ENCODE measurements at regions not wholly inside any gene's neighbourhood (a gene's known extent, or its start where the extent isn't known, plus 50 kb on each side); places are given as distances from the start of the nearest gene placed in this dataset.
"Not testable (repeated sequence)": the region's sequence is repeated elsewhere in the genome, so short reads cannot be mapped to it uniquely, and the experiment has no call there.

DNA sequence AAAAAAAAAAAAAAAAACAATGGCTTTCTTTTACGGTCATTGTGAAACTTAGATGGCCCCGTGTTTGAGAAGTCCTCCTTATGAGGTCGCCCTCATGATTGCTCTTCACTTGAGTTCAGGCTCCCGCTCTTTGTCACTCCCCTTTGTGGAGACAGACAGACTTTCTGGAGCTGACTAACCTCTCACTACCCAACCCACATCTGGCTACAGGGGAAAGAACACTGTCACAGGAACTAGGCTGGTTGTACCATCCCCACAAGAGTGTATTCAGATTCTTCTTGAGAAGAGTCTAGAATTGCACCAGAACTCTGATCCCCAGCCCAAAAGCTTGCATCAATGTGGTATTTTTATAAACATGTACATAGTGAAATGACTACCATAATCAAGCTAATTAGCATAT, 160.4 kb upstream of the ZNF658 start:
- H3K27me3 ChIP-seq; H3K36me3 ChIP-seq; H3K4me1 ChIP-seq; H3K4me3 ChIP-seq; DNase-seq; H3K27ac ChIP-seq; H3K9me3 ChIP-seq (replicated peaks): not testable (repeated sequence)

DNA sequence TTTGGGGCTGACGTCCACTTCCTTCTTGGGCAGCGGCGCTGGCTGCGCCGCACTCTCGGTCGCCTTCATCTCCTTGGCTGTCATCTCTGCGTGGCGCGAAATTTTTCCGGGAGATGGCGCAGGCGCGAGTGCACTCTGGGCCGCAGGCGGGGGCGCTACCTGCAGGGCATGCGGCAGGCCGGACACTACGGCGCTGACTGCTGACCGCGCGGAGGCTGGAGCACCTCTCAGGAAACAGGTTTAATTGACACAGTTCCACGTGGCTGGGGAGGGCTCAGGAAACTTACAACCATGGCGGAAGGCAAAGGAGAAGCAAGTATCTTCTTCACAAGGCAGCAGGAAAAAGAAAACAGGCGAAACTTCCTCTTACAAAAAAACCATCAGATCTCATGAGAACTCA, 154.7 kb upstream of the ZNF658 start:
- DNase-seq; H3K4me1 ChIP-seq; H3K36me3 ChIP-seq; H3K4me3 ChIP-seq; H3K27ac ChIP-seq; H3K9me3 ChIP-seq (replicated peaks); H3K27me3 ChIP-seq: not testable (repeated sequence)

DNA sequence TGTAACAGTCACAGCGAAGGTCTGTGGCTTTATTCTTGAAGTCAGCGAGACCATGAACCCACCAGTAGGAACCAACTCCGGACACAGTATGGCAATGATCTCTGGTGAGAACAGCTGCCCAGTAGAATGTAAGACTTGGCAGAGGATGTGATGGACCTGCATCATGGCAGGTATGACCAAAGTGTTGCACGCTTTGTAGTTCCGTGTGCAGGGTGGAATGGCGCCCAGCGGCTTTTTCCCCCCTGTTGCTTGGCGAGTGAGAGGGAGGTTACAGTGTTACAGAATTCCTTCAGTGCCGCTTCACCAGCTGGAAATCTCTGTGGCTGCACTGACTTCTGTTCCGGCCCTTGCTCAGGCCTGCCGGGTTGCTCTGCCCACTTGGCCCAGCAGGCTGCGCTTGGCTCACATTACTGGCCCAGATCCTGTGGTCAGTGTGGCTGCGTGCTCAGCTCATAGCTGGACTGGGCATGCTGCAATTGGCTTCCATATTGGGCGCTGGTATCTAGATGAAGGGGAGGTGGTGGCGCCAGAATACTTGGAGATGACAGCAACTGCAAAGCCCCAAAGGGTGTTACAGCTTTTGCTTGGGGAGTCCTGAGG, 148.1 kb upstream of the ZNF658 start:
- DNase-seq; H3K4me3 ChIP-seq; H3K27me3 ChIP-seq; H3K27ac ChIP-seq; H3K4me1 ChIP-seq; H3K36me3 ChIP-seq; H3K9me3 ChIP-seq (replicated peaks): not testable (repeated sequence)

DNA sequence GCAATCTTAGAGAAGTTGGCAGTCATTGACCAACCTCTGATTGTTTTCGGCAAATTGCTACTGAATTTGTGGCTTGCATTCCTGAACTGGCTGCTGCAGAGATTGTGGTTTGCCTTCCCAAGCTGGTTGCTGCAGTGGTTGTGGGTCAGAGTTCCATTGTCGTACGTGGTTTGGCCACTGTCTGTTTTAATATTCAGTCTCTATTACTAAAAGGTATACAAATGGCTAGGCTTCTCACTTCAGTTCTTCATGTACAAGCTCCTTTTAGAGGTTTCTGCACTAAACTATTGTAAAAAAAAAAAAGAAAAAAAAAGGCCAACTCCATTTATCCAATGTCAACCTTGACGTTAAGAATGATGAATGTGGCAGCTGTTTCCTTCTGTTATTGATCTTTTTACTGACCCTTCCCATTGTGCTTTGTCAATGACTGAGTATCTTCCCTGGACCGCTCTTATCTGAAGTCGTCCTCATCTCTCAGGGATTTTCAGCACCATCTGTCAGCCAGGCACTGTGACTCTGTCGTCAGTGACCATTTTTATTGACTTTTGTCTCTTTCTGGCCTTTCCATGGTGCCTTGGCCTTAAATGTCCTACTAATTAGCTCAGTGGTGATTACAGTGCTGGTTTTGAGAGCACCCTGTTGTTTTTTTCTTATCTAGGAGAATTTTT, 140.6 kb upstream of the ZNF658 start:
- not testable (repeated sequence) for H3K27me3 ChIP-seq; H3K9me3 ChIP-seq (replicated peaks); H3K4me3 ChIP-seq; H3K4me1 ChIP-seq; H3K36me3 ChIP-seq; DNase-seq; H3K27ac ChIP-seq

DNA sequence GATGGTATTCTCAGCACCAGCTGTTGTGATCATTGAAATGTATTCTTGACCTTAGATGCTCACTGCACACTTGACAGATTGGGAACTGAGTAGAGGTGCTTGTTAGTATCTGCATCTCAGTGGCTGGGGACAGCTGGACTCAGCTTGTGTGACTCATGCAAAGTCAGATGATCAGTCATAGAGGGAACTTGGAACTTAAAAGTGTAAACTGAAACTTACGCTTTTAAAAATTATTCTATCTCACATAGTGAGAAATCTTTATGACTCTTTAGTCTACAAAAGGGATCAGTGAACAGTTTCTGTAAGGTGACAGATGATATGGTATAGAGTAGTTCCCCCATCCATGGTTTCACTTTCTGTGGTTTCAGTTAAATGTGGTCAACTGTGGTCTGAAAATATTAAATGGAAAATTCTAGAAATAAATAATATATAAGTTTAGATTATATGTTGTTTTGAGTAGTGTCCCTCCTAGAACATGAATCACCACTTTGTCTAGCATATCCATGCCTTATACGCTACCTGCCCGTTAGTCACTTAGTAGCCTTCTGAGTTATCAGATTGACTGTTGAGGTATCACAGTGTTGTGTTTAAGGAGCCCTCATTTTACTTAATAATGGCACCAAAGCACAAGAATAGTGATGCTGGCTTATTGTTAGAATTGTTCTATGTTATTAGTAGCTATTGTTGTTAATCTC, 135.6 kb upstream of the ZNF658 start:
- H3K36me3 ChIP-seq; H3K27ac ChIP-seq; H3K9me3 ChIP-seq (replicated peaks); DNase-seq; H3K27me3 ChIP-seq; H3K4me1 ChIP-seq; H3K4me3 ChIP-seq: not testable (repeated sequence)

DNA sequence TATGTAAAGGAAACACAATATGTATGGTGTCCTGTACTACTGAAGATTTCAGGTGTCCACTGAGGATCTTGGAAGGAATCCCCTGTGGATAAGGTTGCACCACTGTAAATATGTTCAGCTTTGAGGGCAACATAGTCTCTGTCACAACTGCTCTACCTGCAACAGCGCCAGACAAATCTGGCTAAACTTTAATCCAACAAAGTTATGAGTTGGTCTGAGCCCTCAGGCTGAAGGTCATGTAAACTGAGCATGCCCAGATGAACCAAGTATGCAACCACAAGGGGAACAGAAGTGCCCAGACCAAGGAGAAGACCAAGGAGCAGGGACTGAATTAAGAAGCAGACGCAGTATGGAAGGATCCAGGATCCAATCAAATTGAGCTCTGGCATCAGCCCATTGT, 135.0 kb upstream of the ZNF658 start:
- not testable (repeated sequence) for H3K27me3 ChIP-seq; DNase-seq; H3K4me1 ChIP-seq; H3K36me3 ChIP-seq; H3K9me3 ChIP-seq (replicated peaks); H3K27ac ChIP-seq; H3K4me3 ChIP-seq

DNA sequence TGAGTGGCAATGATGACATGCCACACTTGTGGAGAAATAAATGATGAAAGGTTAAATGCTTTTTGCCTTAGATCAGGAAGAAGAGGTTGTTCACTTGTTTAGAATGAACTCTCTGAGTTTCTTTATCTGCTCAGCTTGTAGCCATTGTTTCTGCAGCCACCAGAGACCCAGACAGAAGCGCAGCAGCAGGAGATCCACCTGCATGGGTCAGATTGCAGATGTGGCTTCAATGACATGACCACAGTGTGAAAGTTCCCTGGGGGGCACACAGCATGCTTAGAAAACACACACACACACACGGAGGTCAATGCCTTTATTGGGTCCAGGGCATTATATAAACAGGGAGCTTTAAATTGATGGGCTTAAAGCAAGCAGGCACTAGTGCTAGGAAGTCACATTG, 129.0 kb upstream of the ZNF658 start:
- not testable (repeated sequence) for H3K36me3 ChIP-seq; DNase-seq; H3K4me1 ChIP-seq; H3K27me3 ChIP-seq; H3K27ac ChIP-seq; H3K9me3 ChIP-seq (replicated peaks); H3K4me3 ChIP-seq

DNA sequence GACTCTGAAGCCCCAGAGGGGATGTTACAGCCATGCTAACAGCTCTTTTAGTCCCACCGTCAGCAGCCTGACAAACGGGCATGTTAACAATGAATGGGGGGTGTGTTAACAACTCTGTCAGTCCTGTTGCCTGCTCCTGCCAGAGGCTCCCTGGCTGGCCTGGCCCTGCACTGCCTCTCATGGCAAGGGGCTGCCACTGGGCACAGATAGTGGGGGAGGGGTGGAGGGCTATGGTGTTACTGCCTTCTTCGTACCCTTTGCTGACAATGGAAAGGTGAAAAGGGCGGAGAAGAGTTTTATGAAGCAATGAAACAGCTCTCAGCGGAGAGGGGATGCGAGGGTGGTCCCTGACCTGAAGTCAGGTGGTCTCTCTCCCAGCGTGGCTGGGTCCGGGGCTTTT, 125.9 kb upstream of the ZNF658 start:
- not testable (repeated sequence) for H3K4me1 ChIP-seq; H3K4me3 ChIP-seq; DNase-seq; H3K27me3 ChIP-seq; H3K36me3 ChIP-seq; H3K27ac ChIP-seq; H3K9me3 ChIP-seq (replicated peaks)

DNA sequence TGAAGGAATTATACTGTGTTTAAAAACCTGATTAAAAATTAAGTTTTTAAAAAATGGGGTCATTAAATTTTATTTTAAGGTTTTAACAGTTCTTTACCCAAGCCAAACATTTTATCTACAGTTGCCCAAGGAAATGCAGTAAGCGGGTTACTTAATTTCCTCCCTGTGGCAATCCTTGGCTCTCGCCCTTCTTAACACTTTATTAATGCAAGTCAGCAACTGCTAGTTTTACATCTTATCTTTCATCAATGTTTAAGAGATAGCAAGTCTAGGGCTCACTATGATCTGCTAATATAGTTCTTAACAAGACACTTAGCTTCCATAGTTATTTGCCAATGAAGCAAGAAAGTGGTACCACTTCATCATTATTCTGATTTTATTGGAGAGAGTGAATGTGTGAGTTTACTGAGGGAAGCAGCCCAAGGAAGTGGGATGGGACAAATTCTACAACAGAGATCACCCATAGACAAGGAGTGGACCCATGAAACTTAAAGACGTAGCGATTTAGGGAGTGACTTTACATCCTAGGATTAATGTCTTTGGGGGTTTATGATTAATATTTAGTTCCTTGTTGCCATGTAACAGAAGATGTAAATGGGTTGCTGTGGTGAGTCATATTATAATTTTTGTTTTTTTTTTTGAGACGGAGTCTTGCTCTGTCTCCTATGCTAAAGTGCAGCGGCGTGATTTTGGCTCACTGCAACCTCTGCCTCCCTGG, 120.4 kb upstream of the ZNF658 start:
- not testable (repeated sequence) for H3K27me3 ChIP-seq; H3K4me1 ChIP-seq; DNase-seq; H3K36me3 ChIP-seq; H3K9me3 ChIP-seq (replicated peaks); H3K4me3 ChIP-seq; H3K27ac ChIP-seq

DNA sequence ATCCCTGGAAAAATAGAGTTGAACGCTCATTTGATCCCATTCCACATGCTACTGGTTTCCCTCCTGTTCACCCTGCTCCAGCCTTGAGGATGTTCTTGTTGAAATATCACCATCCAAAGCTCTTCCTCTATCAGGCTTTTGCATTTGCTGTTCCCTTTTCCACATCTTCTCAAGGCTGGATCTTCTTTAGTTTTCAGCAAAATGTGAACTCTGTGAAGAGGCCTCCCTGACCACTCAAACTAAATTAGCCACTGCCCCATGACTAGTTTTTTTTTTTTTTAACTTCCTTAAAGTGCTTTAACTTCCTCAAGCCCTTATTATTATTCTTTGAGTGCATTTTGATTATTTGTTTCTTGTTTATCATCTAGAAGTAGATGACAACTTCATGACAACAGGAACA, 119.3 kb upstream of the ZNF658 start:
- not testable (repeated sequence) for H3K27ac ChIP-seq; H3K4me3 ChIP-seq; H3K27me3 ChIP-seq; H3K9me3 ChIP-seq (replicated peaks); H3K4me1 ChIP-seq; H3K36me3 ChIP-seq; DNase-seq

DNA sequence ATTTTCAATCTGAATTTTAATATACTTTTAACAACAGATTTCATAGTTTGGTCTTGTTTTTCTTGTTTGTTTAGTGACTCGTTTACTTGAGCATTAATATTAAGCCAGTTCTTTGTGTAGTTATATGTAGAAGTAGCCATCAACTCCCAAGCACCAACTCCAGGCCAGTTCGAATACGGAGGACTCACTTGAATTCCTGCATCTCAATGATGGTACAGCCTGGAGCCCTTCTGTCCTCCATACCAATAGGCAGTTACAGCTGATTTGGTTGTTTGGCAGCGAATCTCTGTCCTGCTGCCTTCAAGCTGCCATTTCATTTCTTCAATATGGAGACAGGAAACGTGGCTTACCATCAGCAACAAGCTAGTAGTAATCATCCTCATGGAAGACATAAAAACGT, 118.5 kb upstream of the ZNF658 start:
- not testable (repeated sequence) for H3K27ac ChIP-seq; H3K36me3 ChIP-seq; H3K4me1 ChIP-seq; H3K9me3 ChIP-seq (replicated peaks); DNase-seq; H3K27me3 ChIP-seq; H3K4me3 ChIP-seq

DNA sequence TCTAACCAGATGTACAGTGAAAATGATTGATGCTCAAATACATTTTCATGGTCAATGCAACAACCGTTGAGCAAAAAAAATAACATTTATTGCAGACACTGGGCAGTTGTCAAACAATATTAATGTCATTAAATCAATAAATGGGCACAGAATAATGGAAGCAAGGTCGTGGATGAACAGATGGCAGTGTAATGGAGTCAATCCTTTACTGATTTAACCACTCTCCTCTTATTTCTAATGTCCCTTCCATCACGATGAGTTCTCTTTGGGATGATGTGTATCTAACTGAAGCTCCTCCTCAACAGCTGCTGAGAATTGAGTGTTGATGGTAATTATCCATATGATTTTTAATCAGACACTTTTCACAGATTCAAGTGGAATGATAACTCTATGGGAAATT, 114.9 kb upstream of the ZNF658 start:
- not testable (repeated sequence) for DNase-seq; H3K9me3 ChIP-seq (replicated peaks); H3K27me3 ChIP-seq; H3K4me1 ChIP-seq; H3K4me3 ChIP-seq; H3K36me3 ChIP-seq; H3K27ac ChIP-seq

DNA sequence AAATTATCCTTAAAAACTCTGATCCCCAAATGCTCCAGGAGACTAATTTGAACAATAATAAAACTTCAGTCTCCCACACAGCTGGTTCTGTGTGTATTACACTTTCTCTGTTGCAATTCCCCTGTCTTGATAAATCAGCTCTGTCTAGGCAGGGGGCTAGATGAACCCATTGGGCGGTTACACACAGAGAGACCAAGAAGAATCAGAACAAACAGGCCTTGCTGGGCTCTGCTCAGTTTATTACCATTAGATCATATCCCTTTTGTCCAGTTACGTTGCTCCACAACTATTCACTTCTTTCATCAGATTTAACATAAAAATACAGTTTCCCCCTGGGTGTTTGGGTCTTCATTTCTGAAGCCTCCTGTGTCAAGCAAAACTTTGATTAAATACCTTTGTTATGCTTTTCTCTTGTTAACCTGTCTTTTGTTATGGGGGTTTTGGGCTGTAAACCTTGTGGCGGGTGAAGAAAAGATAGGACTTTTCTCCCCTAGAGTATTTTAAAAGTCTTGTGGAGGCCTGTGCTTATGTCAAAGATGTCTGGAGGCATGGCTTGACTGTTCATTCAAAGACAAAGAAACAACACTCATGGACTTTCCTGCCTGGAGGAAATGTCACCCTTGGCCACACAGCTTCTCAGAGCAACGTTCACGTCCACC, 109.3 kb upstream of the ZNF658 start:
- not testable (repeated sequence) for H3K27me3 ChIP-seq; H3K36me3 ChIP-seq; DNase-seq; H3K9me3 ChIP-seq (replicated peaks); H3K4me1 ChIP-seq; H3K4me3 ChIP-seq; H3K27ac ChIP-seq

DNA sequence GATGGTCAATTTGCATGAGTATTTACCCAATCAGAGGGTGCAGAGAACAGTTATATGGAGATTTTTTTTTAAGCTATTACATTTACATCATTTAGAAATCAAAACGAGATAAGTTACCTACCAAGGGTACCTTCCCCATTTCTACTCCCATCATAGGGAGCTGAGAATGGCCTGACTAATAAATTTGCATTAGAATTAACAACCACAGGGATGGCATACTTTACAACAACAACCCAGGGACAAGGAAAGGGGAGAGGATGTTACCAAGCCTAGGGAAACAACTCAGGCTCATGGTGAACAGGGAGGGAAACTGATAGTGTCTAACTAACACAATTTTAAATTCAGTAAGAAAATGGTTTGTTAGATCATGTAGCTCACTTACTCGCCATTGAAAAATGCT, 105.8 kb upstream of the ZNF658 start:
- not testable (repeated sequence) for H3K4me1 ChIP-seq; H3K9me3 ChIP-seq (replicated peaks); DNase-seq; H3K27ac ChIP-seq; H3K27me3 ChIP-seq; H3K36me3 ChIP-seq; H3K4me3 ChIP-seq

Measured in SJCRH30 (cell line).